Omental fat pad (tissue), 3 donors: ENCODE measurements at regions not wholly inside any gene's neighbourhood (a gene's known extent, or its start where the extent isn't known, plus 50 kb on each side); places are given as distances from the start of the nearest gene placed in this dataset.

ENCODE experiments used
- ATAC-seq: fragments of 150-250 bp; one replicate; pipeline ENCODE4 v1.9.1; 2016; ENCODE audit warnings: mild to moderate bottlenecking, moderate library complexity; ENCODE audit not compliant: low FRiP score
- DNase-seq: peaks from one replicate; pipeline ENCODE4 v3.0.0-alpha.2; 2019; ENCODE audit warnings: low spot score
- CTCF ChIP-seq, 3 donors: fragments of 450-650 bp; IDR thresholded peaks; one replicate each; pipeline ENCODE4 v1.5.1; 2016 to 2017; ENCODE audit warnings: antibody characterized with exemption in 3 of 3, mild to moderate bottlenecking in 3 of 3, moderate library complexity in 2 of 3

- no peak for ATAC-seq
- no peak for TF ChIP-seq CTCF (IDR thresholded peaks at IDR 0.05)
- no peak for DNase-seq
These were observed 267.8 kb downstream of the FOXL1 start for GRCh38 chr16:86846136-86846535.

- DNase-seq, result no peak
- no peak for TF ChIP-seq CTCF (IDR thresholded peaks at IDR 0.05)
- no peak for ATAC-seq
These were observed 270.5 kb downstream of the FOXL1 start for GRCh38 chr16:86848821-86849220.

- no peak for TF ChIP-seq CTCF (IDR thresholded peaks at IDR 0.05)
- no peak for ATAC-seq
- DNase-seq, result no peak
These were observed 272.3 kb downstream of the FOXL1 start for GRCh38 chr16:86850670-86851069.

DNA sequence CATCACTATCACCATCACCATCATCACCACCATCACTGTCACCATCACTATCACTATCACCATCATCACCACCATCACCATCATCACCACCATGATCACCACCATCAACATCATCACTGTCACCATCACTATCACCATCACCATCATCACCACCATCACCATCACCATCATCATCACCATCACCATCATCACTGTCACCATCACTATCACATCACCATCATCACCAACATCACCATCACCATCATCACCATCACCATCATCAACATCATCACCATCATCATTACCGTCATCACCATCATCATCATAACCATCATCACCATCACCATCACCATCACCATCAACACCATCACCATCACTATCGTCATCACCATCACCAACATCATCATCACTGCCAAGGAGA is 273.8 kb downstream of the FOXL1 start:
- no peak for TF ChIP-seq CTCF (IDR thresholded peaks at IDR 0.05)
- ATAC-seq (no peak), DNase-seq (no peak)

- TF ChIP-seq CTCF (IDR thresholded peaks at IDR 0.05), result no peak
- DNase-seq (no peak), ATAC-seq (no peak)
These were observed 275.8 kb downstream of the FOXL1 start for GRCh38 chr16:86854058-86854621.

- TF ChIP-seq CTCF (IDR thresholded peaks at IDR 0.05), result no peak
- ATAC-seq, result no peak
- no peak for DNase-seq
These were observed 276.4 kb downstream of the FOXL1 start for GRCh38 chr16:86854626-86855294.

GRCh38 chr16:86856946-86857586 is 278.7 kb downstream of the FOXL1 start:
- ATAC-seq (no peak), DNase-seq (no peak)
- TF ChIP-seq CTCF (IDR thresholded peaks at IDR 0.05), result no peak
